C4-2B (cell line): ENCODE measurements at regions not wholly inside any gene's neighbourhood (a gene's known extent, or its start where the extent isn't known, plus 50 kb on each side); places are given as distances from the start of the nearest gene placed in this dataset.

Experiments used
- CTCF ChIP-seq: fragments of 450-650 bp; conservative IDR thresholded peaks from 2 replicates; pipeline ENCODE4 v1.5.1; 2017; ENCODE audit warnings: mild to moderate bottlenecking
- ZFX ChIP-seq: fragments of 450-650 bp; IDR thresholded peaks from 2 replicates; pipeline ENCODE4 v1.6.1; 2017

GRCh38 chr13:106401081-106401480 lies 134.4 kb downstream of the EFNB2 start:
- TF ChIP-seq CTCF (no peak), ZFX (no peak)
